ENCODE measurements at regions not wholly inside any gene's neighbourhood (a gene's known extent, or its start where the extent isn't known, plus 50 kb on each side); places are given as distances from the start of the nearest gene placed in this dataset.

- H3F3A ChIP-seq (ENCODE audit: control insufficient read depth, insufficient read depth): no peaks in the 10 kb centered on the region; the same call in 1 of the 2 replicates
- H3K9me3 ChIP-seq (ENCODE audit: control insufficient read depth, insufficient read depth, low read length): no peaks in the 10 kb centered on the region
- TF ChIP-seq EZH2phosphoT487 (IDR thresholded peaks at IDR 0.05; ENCODE audit: borderline replicate concordance, low read length): no peak
- TF ChIP-seq, protein P1, sequence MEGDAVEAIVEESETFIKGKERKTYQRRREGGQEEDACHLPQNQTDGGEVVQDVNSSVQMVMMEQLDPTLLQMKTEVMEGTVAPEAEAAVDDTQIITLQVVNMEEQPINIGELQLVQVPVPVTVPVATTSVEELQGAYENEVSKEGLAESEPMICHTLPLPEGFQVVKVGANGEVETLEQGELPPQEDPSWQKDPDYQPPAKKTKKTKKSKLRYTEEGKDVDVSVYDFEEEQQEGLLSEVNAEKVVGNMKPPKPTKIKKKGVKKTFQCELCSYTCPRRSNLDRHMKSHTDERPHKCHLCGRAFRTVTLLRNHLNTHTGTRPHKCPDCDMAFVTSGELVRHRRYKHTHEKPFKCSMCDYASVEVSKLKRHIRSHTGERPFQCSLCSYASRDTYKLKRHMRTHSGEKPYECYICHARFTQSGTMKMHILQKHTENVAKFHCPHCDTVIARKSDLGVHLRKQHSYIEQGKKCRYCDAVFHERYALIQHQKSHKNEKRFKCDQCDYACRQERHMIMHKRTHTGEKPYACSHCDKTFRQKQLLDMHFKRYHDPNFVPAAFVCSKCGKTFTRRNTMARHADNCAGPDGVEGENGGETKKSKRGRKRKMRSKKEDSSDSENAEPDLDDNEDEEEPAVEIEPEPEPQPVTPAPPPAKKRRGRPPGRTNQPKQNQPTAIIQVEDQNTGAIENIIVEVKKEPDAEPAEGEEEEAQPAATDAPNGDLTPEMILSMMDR (IDR thresholded peaks at IDR 0.05; ENCODE audit: low read depth, low read length, poor library complexity, severe bottlenecking): no peak
- H3K4me1 ChIP-seq (ENCODE audit: control insufficient read depth, low read length): peaks cover 50% of the 10 kb centered on the region
- H3K27me3 ChIP-seq (ENCODE audit: control insufficient read depth, low read length): no peaks in the 10 kb centered on the region
- H4K20me1 ChIP-seq (ENCODE audit: control insufficient read depth, insufficient read depth, low read depth, low read length): no peaks in the 10 kb centered on the region
- no peak overlapping the region for H3K27ac ChIP-seq (ENCODE audit: low read depth, low read length)
- H3K36me3 ChIP-seq (ENCODE audit: control insufficient read depth, low read length): peaks cover 5% of the 10 kb centered on the region; the same call in 1 of the 2 replicates
- H3K4me2 ChIP-seq (ENCODE audit: low read length): no peak overlapping the region
- H3K9me2 ChIP-seq (replicated peaks; ENCODE audit: control insufficient read depth, low read length): no peaks in the 10 kb centered on the region
- H3K79me2 ChIP-seq (ENCODE audit: control insufficient read depth, low read length): no peaks in the 10 kb centered on the region
- no peak overlapping the region for H3K4me3 ChIP-seq (ENCODE audit: low read length)
Measured at GRCh38 chr5:66517351-66517750, 78.8 kb upstream of the MAST4 start.

DNA sequence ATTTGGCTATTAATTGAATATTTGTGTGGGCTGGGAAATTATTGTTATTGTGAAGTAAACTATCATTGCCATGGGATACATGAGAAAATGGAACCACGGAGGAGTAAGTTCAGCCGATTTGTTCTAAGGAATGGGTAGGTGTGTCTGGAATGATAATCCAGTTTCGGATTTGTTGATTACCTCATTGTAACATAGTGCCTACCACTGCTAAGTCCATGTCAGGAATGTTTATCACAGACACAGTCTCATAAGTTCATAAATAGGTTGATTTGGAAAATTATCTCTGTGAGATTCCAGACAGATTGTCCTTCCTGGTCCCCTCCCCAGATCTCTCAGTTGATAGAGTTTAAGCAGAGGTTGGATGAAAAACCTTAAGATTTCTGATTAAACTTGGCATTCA is 78.1 kb upstream of the MAST4 start:
- Histone ChIP-seq H3K4me2 (ENCODE audit: low read length) (no peak overlapping the region), H3K27me3 (ENCODE audit: control insufficient read depth, low read length) (no peaks in the 10 kb centered on the region), H3K79me2 (ENCODE audit: control insufficient read depth, low read length) (no peaks in the 10 kb centered on the region), H3K36me3 (ENCODE audit: control insufficient read depth, low read length) (peaks cover 5% of the 10 kb centered on the region; the same call in 1 of the 2 replicates), H3K4me1 (ENCODE audit: control insufficient read depth, low read length) (peaks cover 43% of the 10 kb centered on the region), H3K27ac (ENCODE audit: low read depth, low read length) (no peak overlapping the region), H3F3A (ENCODE audit: control insufficient read depth, insufficient read depth) (peaks cover 5% of the 10 kb centered on the region), H4K20me1 (ENCODE audit: control insufficient read depth, insufficient read depth, low read depth, low read length) (no peaks in the 10 kb centered on the region), H3K9me2 (replicated peaks; ENCODE audit: control insufficient read depth, low read length) (no peaks in the 10 kb centered on the region), H3K4me3 (ENCODE audit: low read length) (no peak overlapping the region), H3K9me3 (ENCODE audit: control insufficient read depth, insufficient read depth, low read length) (no peaks in the 10 kb centered on the region)
- no peak for TF ChIP-seq EZH2phosphoT487 (IDR thresholded peaks at IDR 0.05; ENCODE audit: borderline replicate concordance, low read length)
- TF ChIP-seq, protein P1 (IDR thresholded peaks at IDR 0.05; ENCODE audit: low read depth, low read length, poor library complexity, severe bottlenecking): no peak

GRCh38 chr5:66518753-66519152 is 77.4 kb upstream of the MAST4 start:
- no peak for TF ChIP-seq EZH2phosphoT487 (IDR thresholded peaks at IDR 0.05; ENCODE audit: borderline replicate concordance, low read length)
- TF ChIP-seq, protein P1 (IDR thresholded peaks at IDR 0.05; ENCODE audit: low read depth, low read length, poor library complexity, severe bottlenecking): no peak
- Histone ChIP-seq H3K9me3 (ENCODE audit: control insufficient read depth, insufficient read depth, low read length) (no peaks in the 10 kb centered on the region), H3F3A (ENCODE audit: control insufficient read depth, insufficient read depth) (peaks cover 7% of the 10 kb centered on the region), H3K79me2 (ENCODE audit: control insufficient read depth, low read length) (no peaks in the 10 kb centered on the region), H3K36me3 (ENCODE audit: control insufficient read depth, low read length) (peaks cover 5% of the 10 kb centered on the region; the same call in 1 of the 2 replicates), H3K27me3 (ENCODE audit: control insufficient read depth, low read length) (no peaks in the 10 kb centered on the region), H3K27ac (ENCODE audit: low read depth, low read length) (no peak overlapping the region), H3K4me2 (ENCODE audit: low read length) (no peak overlapping the region), H3K4me1 (ENCODE audit: control insufficient read depth, low read length) (peaks cover 36% of the 10 kb centered on the region), H4K20me1 (ENCODE audit: control insufficient read depth, insufficient read depth, low read depth, low read length) (no peaks in the 10 kb centered on the region), H3K9me2 (replicated peaks; ENCODE audit: control insufficient read depth, low read length) (no peaks in the 10 kb centered on the region), H3K4me3 (ENCODE audit: low read length) (no peak overlapping the region)

Measured in DOHH2 (cell line).